ENCODE measurements at regions not wholly inside any gene's neighbourhood (a gene's known extent, or its start where the extent isn't known, plus 50 kb on each side); places are given as distances from the start of the nearest gene placed in this dataset.

- TF ChIP-seq CTCF (IDR thresholded peaks at IDR 0.05; ENCODE audit: low read depth, low read length, poor library complexity, severe bottlenecking) = no peak
- TF ChIP-seq EZH2phosphoT487 (IDR thresholded peaks at IDR 0.05; ENCODE audit: borderline replicate concordance, low read length) = no peak
Observed at GRCh38 chr3:124609402-124609801, 120.8 kb upstream of the UMPS start.

Data from DOHH2 (cell line).